ENCODE measurements at regions not wholly inside any gene's neighbourhood (a gene's known extent, or its start where the extent isn't known, plus 50 kb on each side); places are given as distances from the start of the nearest gene placed in this dataset.
"Not testable (repeated sequence)": the region's sequence is repeated elsewhere in the genome, so short reads cannot be mapped to it uniquely, and the experiment has no call there.

- no peak for TF ChIP-seq CTCF (IDR thresholded peaks at IDR 0.05; ENCODE audit: low read length, missing control alignments)
- no peak overlapping the region for H3K4me3 ChIP-seq (replicated peaks; ENCODE audit: low read depth, low read length)
- DNase-seq (ENCODE audit: low read depth) = no peak
These were observed 98.9 kb upstream of the HMGA2 start for GRCh38 chr12:65725376-65725775.

GRCh38 chr12:65728455-65728847, 95.8 kb upstream of the HMGA2 start:
- TF ChIP-seq CTCF (IDR thresholded peaks at IDR 0.05; ENCODE audit: low read length, missing control alignments) = no peak
- no peak for DNase-seq (ENCODE audit: low read depth)
- peak overlapping the region; percentile 54 for H3K4me3 ChIP-seq (replicated peaks; ENCODE audit: low read depth, low read length)

- no peak for TF ChIP-seq CTCF (IDR thresholded peaks at IDR 0.05; ENCODE audit: low read length, missing control alignments)
- no peak for DNase-seq (ENCODE audit: low read depth)
- H3K4me3 ChIP-seq (replicated peaks; ENCODE audit: low read depth, low read length) = peak overlapping the region; percentile 54
These were observed 95.2 kb upstream of the HMGA2 start for GRCh38 chr12:65728848-65729793.

- TF ChIP-seq CTCF (IDR thresholded peaks at IDR 0.05; ENCODE audit: low read length, missing control alignments) = no peak
- no peak for DNase-seq (ENCODE audit: low read depth)
- H3K4me3 ChIP-seq (replicated peaks; ENCODE audit: low read depth, low read length) = no peak overlapping the region
These were observed 92.5 kb upstream of the HMGA2 start for GRCh38 chr12:65731771-65732170.

GRCh38 chr12:65733643-65734042, 90.6 kb upstream of the HMGA2 start:
- H3K4me3 ChIP-seq (replicated peaks; ENCODE audit: low read depth, low read length) = not testable (repeated sequence)

GRCh38 chr12:65734226-65734625, 90.1 kb upstream of the HMGA2 start:
- no peak for TF ChIP-seq CTCF (IDR thresholded peaks at IDR 0.05; ENCODE audit: low read length, missing control alignments)
- no peak overlapping the region for H3K4me3 ChIP-seq (replicated peaks; ENCODE audit: low read depth, low read length)
- no peak for DNase-seq (ENCODE audit: low read depth)

More at GRCh38 chr12:65733643-65734042, 90.6 kb upstream of the HMGA2 start:
- DNase-seq (ENCODE audit: low read depth) = not testable (repeated sequence)

GRCh38 chr12:65739606-65740005, 84.7 kb upstream of the HMGA2 start:
- TF ChIP-seq CTCF (IDR thresholded peaks at IDR 0.05; ENCODE audit: low read length, missing control alignments) = no peak
- DNase-seq (ENCODE audit: low read depth) = no peak

More at GRCh38 chr12:65739606-65740005, 84.7 kb upstream of the HMGA2 start:
- no peak overlapping the region for H3K4me3 ChIP-seq (replicated peaks; ENCODE audit: low read depth, low read length)

All from fibroblast of pulmonary artery (primary cell).